IMR-90 (cell line): ENCODE measurements at regions not wholly inside any gene's neighbourhood (a gene's known extent, or its start where the extent isn't known, plus 50 kb on each side); places are given as distances from the start of the nearest gene placed in this dataset.

Source experiments
- ATAC-seq: fragments of 200-7000 bp; cut with Tn5 transposase; 2 replicates; pipeline ENCODE4 v1.9.1; 2020; ENCODE audit warnings: low read depth, mild to moderate bottlenecking, moderate library complexity
- BruUV-seq: library from RNA; stranded (reverse); fragments of 400-500 nt; replicated peaks from 2 replicates; lab custom pipeline; 2021; lab: Mats Ljungman, UMichigan
- CTCF ChIA-PET: fragments of 300-600 bp; formaldehyde crosslinking; extraction: SDS; loops from one replicate; lab custom pipeline; 2021; ENCODE audit warnings: antibody characterized with exemption; lab: Yijun Ruan, JAX
- POLR2A ChIA-PET: fragments of 300-600 bp; sonication (Branson Sonifier 250); formaldehyde crosslinking; loops from one replicate; lab custom pipeline; 2022; ENCODE audit warnings: antibody characterized with exemption; ENCODE audit not compliant: unreplicated experiment; lab: Charles Lee
- DNase-seq: peaks from one replicate; pipeline ENCODE4 v3.0.0; 2013
- H2AFZ ChIP-seq: replicated peaks from 2 replicates; pipeline ENCODE3; 2013; ENCODE audit warnings: low read length, mild to moderate bottlenecking; ENCODE audit not compliant: poor library complexity
- H2AK5ac ChIP-seq: 2 replicates; pipeline ENCODE4 v1.6.1; 2013; ENCODE audit warnings: low read depth, low read length, inconsistent platforms
- H2AK9ac ChIP-seq: replicated peaks from 2 replicates; pipeline ENCODE3; 2013; ENCODE audit warnings: mild to moderate bottlenecking, low read depth, low read length, moderate library complexity; ENCODE audit not compliant: poor library complexity
- H2BK120ac ChIP-seq: 2 replicates; pipeline ENCODE4 v1.6.1; 2013; ENCODE audit warnings: low read depth, low read length, inconsistent platforms
- H2BK15ac ChIP-seq: 3 replicates; pipeline ENCODE4 v1.6.1; 2013; ENCODE audit warnings: low read depth, low read length, inconsistent platforms
- H2BK20ac ChIP-seq: 2 replicates; pipeline ENCODE4 v1.6.1; 2013; ENCODE audit warnings: low read depth, mild to moderate bottlenecking, inconsistent platforms, low read length, moderate library complexity
- H2BK5ac ChIP-seq: 2 replicates; pipeline ENCODE4 v1.6.1; 2013; ENCODE audit warnings: mild to moderate bottlenecking, low read depth, low read length, inconsistent platforms; ENCODE audit not compliant: poor library complexity, severe bottlenecking
- H3K14ac ChIP-seq: replicated peaks from 2 replicates; pipeline ENCODE4 v1.6.1; 2013; ENCODE audit warnings: low read depth, low read length, inconsistent platforms
- H3K18ac ChIP-seq: 2 replicates; pipeline ENCODE4 v1.6.1; 2013; ENCODE audit warnings: low read depth, low read length, control low read depth
- H3K23ac ChIP-seq: 2 replicates; pipeline ENCODE4 v1.6.1; 2013; ENCODE audit warnings: low read depth, low read length, inconsistent platforms
- H3K27ac ChIP-seq: 2 replicates; pipeline ENCODE4 v1.5.1; 2013; ENCODE audit warnings: mild to moderate bottlenecking, control low read depth, low read length; ENCODE audit not compliant: insufficient read depth
- H3K27me3 ChIP-seq: 2 replicates; pipeline ENCODE4 v1.6.1; 2013; ENCODE audit warnings: low read length; ENCODE audit not compliant: control insufficient read depth, insufficient read depth
- H3K36me3 ChIP-seq: 2 replicates; pipeline ENCODE4 v1.6.1; 2013; ENCODE audit warnings: low read length, mixed read lengths; ENCODE audit not compliant: control insufficient read depth, insufficient read depth
- H3K4ac ChIP-seq: 2 replicates; pipeline ENCODE4 v1.6.1; 2013; ENCODE audit warnings: low read depth, low read length, inconsistent platforms
- H3K4me1 ChIP-seq: 2 replicates; pipeline ENCODE4 v1.6.1; 2013; ENCODE audit warnings: low read length, mixed read lengths; ENCODE audit not compliant: control insufficient read depth, insufficient read depth
- H3K4me2 ChIP-seq: 2 replicates; pipeline ENCODE4 v1.6.1; 2013; ENCODE audit warnings: low read depth, mild to moderate bottlenecking, control low read depth, low read length, moderate library complexity
- H3K4me3 ChIP-seq: 2 replicates; pipeline ENCODE4 v1.5.1; 2013; ENCODE audit warnings: low read depth, mild to moderate bottlenecking, control low read depth, low read length, moderate library complexity; ENCODE audit not compliant: insufficient read depth
- H3K56ac ChIP-seq: 2 replicates; pipeline ENCODE4 v1.6.1; 2013; ENCODE audit warnings: low read length, inconsistent platforms; ENCODE audit not compliant: insufficient read depth; ENCODE audit errors: extremely low read depth
- H3K79me1 ChIP-seq, 2 experiments: 2 replicates each; pipeline ENCODE4 v1.6.1; 2013; ENCODE audit warnings: low read length in 2 of 2, inconsistent platforms in 1 of 2, low read depth in 1 of 2
- H3K9ac ChIP-seq: 2 replicates; pipeline ENCODE4 v1.6.1; 2013; ENCODE audit warnings: low read depth, low read length, control low read depth
- H3K9me1 ChIP-seq: 2 replicates; pipeline ENCODE4 v1.6.1; 2013; ENCODE audit warnings: low read length, inconsistent platforms; ENCODE audit not compliant: insufficient read depth
- H3K9me3 ChIP-seq: 2 replicates; pipeline ENCODE4 v1.6.1; 2013; ENCODE audit warnings: low read length; ENCODE audit not compliant: control insufficient read depth, insufficient read depth
- H4K20me1 ChIP-seq: 2 replicates; pipeline ENCODE4 v1.6.1; 2013; ENCODE audit warnings: low read length, inconsistent platforms; ENCODE audit not compliant: insufficient read depth
- H4K5ac ChIP-seq: 2 replicates; pipeline ENCODE4 v1.6.1; 2013; ENCODE audit warnings: mild to moderate bottlenecking, low read depth, low read length, control low read depth
- H4K8ac ChIP-seq, 2 experiments: 2 replicates each; pipeline ENCODE4 v1.6.1; 2013; ENCODE audit warnings: low read depth in 2 of 2, low read length in 2 of 2, control low read depth in 1 of 2, inconsistent platforms in 1 of 2
- H4K91ac ChIP-seq: 2 replicates; pipeline ENCODE4 v1.6.1; 2013; ENCODE audit warnings: low read depth, low read length, inconsistent platforms; ENCODE audit not compliant: insufficient read depth
- BHLHE40 ChIP-seq: fragments of 150-350 bp; IDR thresholded peaks from 2 replicates; pipeline ENCODE4 v1.6.1; 2016; ENCODE audit warnings: mild to moderate bottlenecking, low read depth, low read length
- CEBPB ChIP-seq: IDR thresholded peaks from 2 replicates; pipeline ENCODE4 v1.6.1; 2012; ENCODE audit warnings: low read depth, low read length, improper control_type of control experiment
- CHD1 ChIP-seq: IDR thresholded peaks from 2 replicates; pipeline ENCODE4 v1.6.1; 2012; ENCODE audit warnings: low read depth, low read length, improper control_type of control experiment
- CTCF ChIP-seq: conservative IDR thresholded peaks from 2 replicates; pipeline ENCODE4 v1.5.1; 2012; ENCODE audit warnings: mild to moderate bottlenecking, low read depth, low read length, improper control_type of control experiment
- ELK1 ChIP-seq: fragments of 150-350 bp; IDR thresholded peaks from 2 replicates; pipeline ENCODE4 v1.6.1; 2016; ENCODE audit warnings: low read depth, mild to moderate bottlenecking, low read length, moderate library complexity, borderline replicate concordance
- FOS ChIP-seq: fragments of 150-350 bp; IDR thresholded peaks from 2 replicates; pipeline ENCODE4 v1.6.1; 2016; ENCODE audit warnings: low read depth, low read length
- MAFK ChIP-seq: IDR thresholded peaks from 2 replicates; pipeline ENCODE4 v1.6.1; 2012; ENCODE audit warnings: low read depth, low read length, improper control_type of control experiment
- MAZ ChIP-seq: IDR thresholded peaks from 2 replicates; pipeline ENCODE4 v1.6.1; 2012; ENCODE audit warnings: low read depth, mild to moderate bottlenecking, low read length, improper control_type of control experiment, moderate library complexity, borderline replicate concordance
- MXI1 ChIP-seq: IDR thresholded peaks from 2 replicates; pipeline ENCODE4 v1.6.1; 2012; ENCODE audit warnings: low read depth, mild to moderate bottlenecking, low read length, moderate library complexity, borderline replicate concordance
- NFE2L2 ChIP-seq: fragments of 150-350 bp; IDR thresholded peaks from 2 replicates; pipeline ENCODE4 v1.6.1; 2016; ENCODE audit warnings: low read depth, mild to moderate bottlenecking, low read length
- POLR2A ChIP-seq: IDR thresholded peaks from 2 replicates; pipeline ENCODE4 v1.6.1; 2012; ENCODE audit warnings: mild to moderate bottlenecking, low read depth, low read length
- RAD21 ChIP-seq: IDR thresholded peaks from 2 replicates; pipeline ENCODE4 v1.6.1; 2012; ENCODE audit warnings: low read length, improper control_type of control experiment
- RCOR1 ChIP-seq: IDR thresholded peaks from 2 replicates; pipeline ENCODE4 v1.6.1; 2012; ENCODE audit warnings: mild to moderate bottlenecking, low read length, improper control_type of control experiment; ENCODE audit not compliant: insufficient replicate concordance
- RFX5 ChIP-seq: IDR thresholded peaks from 2 replicates; pipeline ENCODE4 v1.8.0; 2012; ENCODE audit warnings: low read depth, mild to moderate bottlenecking, low read length, moderate library complexity
- SMC3 ChIP-seq: fragments of 150-350 bp; IDR thresholded peaks from 2 replicates; pipeline ENCODE4 v1.6.1; 2016; ENCODE audit warnings: low read depth, mild to moderate bottlenecking, antibody characterized with exemption, low read length, moderate library complexity
- USF2 ChIP-seq: fragments of 150-350 bp; IDR thresholded peaks from 2 replicates; pipeline ENCODE4 v1.6.1; 2017; ENCODE audit warnings: mild to moderate bottlenecking, antibody characterized with exemption, low read length, low read depth
- WGBS, 2 experiments: methylation state at CpG; one replicate each; pipeline versions ENCODE4 v1.1.5 to v1.1.7; 2013; ENCODE audit warnings: missing lambda C conversion rate in 2 of 2; ENCODE audit not compliant: insufficient read length in 1 of 2; ENCODE audit errors: extremely low coverage in 2 of 2; 5-methylcytosine and 5-hydroxymethylcytosine counted together
- dilution Hi-C: fragments of 300-500 bp; cut with HindIII; formaldehyde crosslinking; loops from one replicate; pipeline ENCODE4 v1.14.3; 2018; ENCODE audit warnings: low sequenced_read_pairs; ENCODE audit not compliant: unreplicated experiment
- in situ Hi-C: fragments of 300-500 bp; cut with MboI; formaldehyde crosslinking; loops from 3 replicates; pipeline ENCODE4 v1.14.3; 2019; ENCODE audit warnings: low sequenced_read_pairs, inconsistent platforms, mixed read lengths
- intact Hi-C: fragments of 100-400 bp; cut with micrococcal nuclease; formaldehyde crosslinking; loops from 2 replicates; pipeline ENCODE4 v1.10.0; 2022

GRCh38 chr1:73717976-73718375 is 480.0 kb downstream of the LRRIQ3 start:
- no peak overlapping the region for H2BK20ac ChIP-seq
- H3K27ac ChIP-seq = no peak overlapping the region
- no peak overlapping the region for H2AK9ac ChIP-seq
- intact Hi-C loops = no loop called here
- no peaks in the 10 kb centered on the region for H4K20me1 ChIP-seq
- H3K14ac ChIP-seq = no peak overlapping the region
- H3K18ac ChIP-seq = no peak overlapping the region
- TF ChIP-seq ELK1 (no peak), NFE2L2 (no peak), FOS (no peak), CHD1 (no peak), MAFK (no peak), RCOR1 (no peak), CEBPB (no peak), MAZ (no peak), SMC3 (no peak), CTCF (no peak), USF2 (no peak), BHLHE40 (no peak), RAD21 (no peak), MXI1 (no peak), POLR2A (no peak), RFX5 (no peak)
- dilution Hi-C loops = no loop called here
- H2BK5ac ChIP-seq = no peak overlapping the region
- no peaks in the 10 kb centered on the region for H3K9me1 ChIP-seq
- H4K91ac ChIP-seq = no peak overlapping the region
- no peaks in the 10 kb centered on the region for H3K27me3 ChIP-seq
- no peak overlapping the region for H2BK15ac ChIP-seq
- H3K4me1 ChIP-seq = no peaks in the 10 kb centered on the region
- no peak overlapping the region for H3K4ac ChIP-seq
- peaks cover 14% of the 10 kb centered on the region for H3K9me3 ChIP-seq
- H3K4me2 ChIP-seq = no peak overlapping the region
- H2AFZ ChIP-seq = no peak overlapping the region
- no peak overlapping the region for H2BK120ac ChIP-seq
- H3K79me1 ChIP-seq = no peaks in the 10 kb centered on the region
- no peak overlapping the region for H3K56ac ChIP-seq
- DNase-seq (no peak), ATAC-seq (no peak)
- POLR2A ChIA-PET = no interaction called here
- WGBS, 2 experiments = no CpG with 5 or more reads among the region's 1 CpG
- no peak overlapping the region for H3K23ac ChIP-seq
- in situ Hi-C loops = no loop called here
- no peak overlapping the region for H4K8ac ChIP-seq
- no TSS peak for BruUV-seq
- no peaks in the 10 kb centered on the region for H3K36me3 ChIP-seq
- H3K9ac ChIP-seq = no peak overlapping the region
- CTCF ChIA-PET = no interaction called here
- H3K4me3 ChIP-seq = no peak overlapping the region
- no peak overlapping the region for H2AK5ac ChIP-seq
- H4K5ac ChIP-seq = no peak overlapping the region
